ENCODE measurements at regions not wholly inside any gene's neighbourhood (a gene's known extent, or its start where the extent isn't known, plus 50 kb on each side); places are given as distances from the start of the nearest gene placed in this dataset.

- POLR2A ChIA-PET = no interaction called here
- TF ChIP-seq CTCF (IDR thresholded peaks at IDR 0.05; ENCODE audit: low read depth, low read length) = no peak
- H3K4me3 ChIP-seq (ENCODE audit: low read depth, low read length) = no peak overlapping the region
- H3K9me3 ChIP-seq (ENCODE audit: control insufficient read depth, insufficient read depth, low read length) = no peaks in the 10 kb centered on the region; the same call in 1 of the 2 replicates
- CTCF ChIA-PET = no interaction called here
- H3K27me3 ChIP-seq (ENCODE audit: control insufficient read depth, insufficient read depth, low read length) = no peaks in the 10 kb centered on the region
- H3K27ac ChIP-seq (ENCODE audit: low read depth, low read length) = no peak overlapping the region
- DNase-seq (ENCODE audit: low read depth, low spot score) = no peak
Measured at GRCh38 chr12:73413974-73414373, 1123.7 kb upstream of the ATXN7L3B start.

GRCh38 chr12:73414926-73415325 is 1122.7 kb upstream of the ATXN7L3B start:
- no peak overlapping the region for H3K27ac ChIP-seq (ENCODE audit: low read depth, low read length)
- DNase-seq (ENCODE audit: low read depth, low spot score) = no peak
- no peak for TF ChIP-seq CTCF (IDR thresholded peaks at IDR 0.05; ENCODE audit: low read depth, low read length)
- no peaks in the 10 kb centered on the region; the same call in 1 of the 2 replicates for H3K9me3 ChIP-seq (ENCODE audit: control insufficient read depth, insufficient read depth, low read length)
- no peak overlapping the region for H3K4me3 ChIP-seq (ENCODE audit: low read depth, low read length)
- H3K27me3 ChIP-seq (ENCODE audit: control insufficient read depth, insufficient read depth, low read length) = no peaks in the 10 kb centered on the region
- ChIA-PET POLR2A (no interaction called here), CTCF (no interaction called here)

- CTCF ChIA-PET = no interaction called here
- no peaks in the 10 kb centered on the region for H3K27me3 ChIP-seq (ENCODE audit: control insufficient read depth, insufficient read depth, low read length)
- TF ChIP-seq CTCF (IDR thresholded peaks at IDR 0.05; ENCODE audit: low read depth, low read length) = no peak
- POLR2A ChIA-PET = no interaction called here
- H3K9me3 ChIP-seq (ENCODE audit: control insufficient read depth, insufficient read depth, low read length) = no peaks in the 10 kb centered on the region; the same call in 1 of the 2 replicates
- no peak for DNase-seq (ENCODE audit: low read depth, low spot score)
- no peak overlapping the region for H3K27ac ChIP-seq (ENCODE audit: low read depth, low read length)
- no peak overlapping the region for H3K4me3 ChIP-seq (ENCODE audit: low read depth, low read length)
Measured at GRCh38 chr12:73418541-73418940, 1119.1 kb upstream of the ATXN7L3B start.

GRCh38 chr12:73421832-73422231 is 1115.8 kb upstream of the ATXN7L3B start:
- DNase-seq (ENCODE audit: low read depth, low spot score) = no peak
- H3K4me3 ChIP-seq (ENCODE audit: low read depth, low read length) = no peak overlapping the region
- no peaks in the 10 kb centered on the region for H3K27me3 ChIP-seq (ENCODE audit: control insufficient read depth, insufficient read depth, low read length)
- no peak overlapping the region for H3K27ac ChIP-seq (ENCODE audit: low read depth, low read length)
- H3K9me3 ChIP-seq (ENCODE audit: control insufficient read depth, insufficient read depth, low read length) = peaks cover 8% of the 10 kb centered on the region; the same call in 1 of the 2 replicates
- ChIA-PET CTCF (no interaction called here), POLR2A (no interaction called here)
- TF ChIP-seq CTCF (IDR thresholded peaks at IDR 0.05; ENCODE audit: low read depth, low read length) = no peak

- ChIA-PET CTCF (no interaction called here), POLR2A (no interaction called here)
- Histone ChIP-seq H3K27me3 (ENCODE audit: control insufficient read depth, insufficient read depth, low read length) (no peaks in the 10 kb centered on the region), H3K9me3 (ENCODE audit: control insufficient read depth, insufficient read depth, low read length) (peaks cover 8% of the 10 kb centered on the region; the same call in 1 of the 2 replicates), H3K27ac (ENCODE audit: low read depth, low read length) (no peak overlapping the region), H3K4me3 (ENCODE audit: low read depth, low read length) (no peak overlapping the region)
- no peak for TF ChIP-seq CTCF (IDR thresholded peaks at IDR 0.05; ENCODE audit: low read depth, low read length)
- DNase-seq (ENCODE audit: low read depth, low spot score) = no peak
Measured at GRCh38 chr12:73424484-73424883, 1113.2 kb upstream of the ATXN7L3B start.

All from AG04450 (cell line).